HFFc6 (cell line): ENCODE measurements at regions not wholly inside any gene's neighbourhood (a gene's known extent, or its start where the extent isn't known, plus 50 kb on each side); places are given as distances from the start of the nearest gene placed in this dataset.

Experiments
- DNase-seq: peaks from one replicate; pipeline ENCODE4 v3.0.0-alpha.2; 2018
- H3K27ac Mint-ChIP-seq: 2 replicates; pipeline ENCODE4 v1.8.0; 2020; ENCODE audit warnings: mild to moderate bottlenecking, mixed read lengths
- H3K27me3 Mint-ChIP-seq: 2 replicates; pipeline ENCODE4 v1.8.0; 2021; ENCODE audit warnings: mild to moderate bottlenecking, moderate library complexity, mixed read lengths; ENCODE audit not compliant: insufficient read depth
- H3K36me3 Mint-ChIP-seq: 2 replicates; pipeline ENCODE4 v1.8.0; 2021; ENCODE audit warnings: low read depth, mixed read lengths
- H3K4me1 Mint-ChIP-seq: 2 replicates; pipeline ENCODE4 v1.8.0; 2020; ENCODE audit warnings: low read depth, mixed read lengths
- H3K4me3 Mint-ChIP-seq: 2 replicates; pipeline ENCODE4 v1.8.0; 2020; ENCODE audit warnings: mild to moderate bottlenecking, moderate library complexity, mixed read lengths
- H3K9me3 Mint-ChIP-seq: 2 replicates; pipeline ENCODE4 v1.8.0; 2020; ENCODE audit warnings: mild to moderate bottlenecking, mixed read lengths
- CTCF ChIP-seq: fragments of 200-600 bp; sonication (generic); IDR thresholded peaks from 2 replicates; pipeline ENCODE4 v1.5.0; 2021; ENCODE audit warnings: antibody characterized with exemption, mild to moderate bottlenecking

GRCh38 chr4:175238827-175239517, 320.8 kb downstream of the ADAM29 start:
- H3K36me3 Mint-ChIP-seq, result no peaks in the 10 kb centered on the region
- no peaks in the 10 kb centered on the region for H3K4me1 Mint-ChIP-seq
- no peak for TF ChIP-seq CTCF
- H3K4me3 Mint-ChIP-seq, result no peak overlapping the region
- H3K9me3 Mint-ChIP-seq, result no peaks in the 10 kb centered on the region
- H3K27me3 Mint-ChIP-seq, result peaks cover 1% of the 10 kb centered on the region; the same call in 1 of the 2 replicates
- no peak overlapping the region for H3K27ac Mint-ChIP-seq
- no peak for DNase-seq

GRCh38 chr4:175246941-175247340, 328.8 kb downstream of the ADAM29 start:
- H3K27ac Mint-ChIP-seq, result no peak overlapping the region
- no peak for DNase-seq

GRCh38 chr4:175252642-175253041, 334.5 kb downstream of the ADAM29 start:
- H3K27ac Mint-ChIP-seq, result no peak overlapping the region
- peak overlapping the region; percentile 4; the same call in 1 of the 2 replicates for H3K4me3 Mint-ChIP-seq
- no peak for DNase-seq
- peaks cover 1% of the 10 kb centered on the region; the same call in 1 of the 2 replicates for H3K27me3 Mint-ChIP-seq
- no peaks in the 10 kb centered on the region; the same call in 1 of the 2 replicates for H3K4me1 Mint-ChIP-seq
- H3K9me3 Mint-ChIP-seq, result peaks cover 6% of the 10 kb centered on the region; the same call in 1 of the 2 replicates
- no peak for TF ChIP-seq CTCF
- no peaks in the 10 kb centered on the region for H3K36me3 Mint-ChIP-seq

More at GRCh38 chr4:175246941-175247340, 328.8 kb downstream of the ADAM29 start:
- H3K27me3 Mint-ChIP-seq, result peaks cover 1% of the 10 kb centered on the region; the same call in 1 of the 2 replicates
- H3K4me3 Mint-ChIP-seq, result no peak overlapping the region
- H3K9me3 Mint-ChIP-seq, result no peaks in the 10 kb centered on the region
- no peaks in the 10 kb centered on the region for H3K36me3 Mint-ChIP-seq
- no peak for TF ChIP-seq CTCF
- H3K4me1 Mint-ChIP-seq, result peaks cover 11% of the 10 kb centered on the region; the same call in 1 of the 2 replicates

- H3K4me3 Mint-ChIP-seq, result peak overlapping the region; percentile 4; the same call in 1 of the 2 replicates
- H3K36me3 Mint-ChIP-seq, result no peaks in the 10 kb centered on the region
These were observed 335.2 kb downstream of the ADAM29 start for GRCh38 chr4:175253184-175253902.

GRCh38 chr4:175263537-175263936, 345.4 kb downstream of the ADAM29 start:
- Mint-ChIP-seq H3K36me3 (no peaks in the 10 kb centered on the region), H3K27ac (no peak overlapping the region), H3K9me3 (no peaks in the 10 kb centered on the region), H3K4me1 (peaks cover 8% of the 10 kb centered on the region; the same call in 1 of the 2 replicates), H3K27me3 (no peaks in the 10 kb centered on the region; the same call in 1 of the 2 replicates), H3K4me3 (no peak overlapping the region)
- no peak for TF ChIP-seq CTCF
- DNase-seq, result no peak

More at GRCh38 chr4:175253184-175253902, 335.2 kb downstream of the ADAM29 start:
- H3K27ac Mint-ChIP-seq, result no peak overlapping the region
- TF ChIP-seq CTCF, result peak; percentile 65
- no peaks in the 10 kb centered on the region; the same call in 1 of the 2 replicates for H3K4me1 Mint-ChIP-seq
- H3K9me3 Mint-ChIP-seq, result peaks cover 6% of the 10 kb centered on the region; the same call in 1 of the 2 replicates
- H3K27me3 Mint-ChIP-seq, result peaks cover 1% of the 10 kb centered on the region; the same call in 1 of the 2 replicates
- DNase-seq, result no peak
